HepG2 (cell line): ENCODE measurements at regions not wholly inside any gene's neighbourhood (a gene's known extent, or its start where the extent isn't known, plus 50 kb on each side); places are given as distances from the start of the nearest gene placed in this dataset.

Source experiments
- ATAC-seq: fragments of 200-7000 bp; cut with Tn5 transposase; 3 replicates; pipeline ENCODE4 v1.9.1; 2020; ENCODE audit warnings: mild to moderate bottlenecking, moderate library complexity
- BruUV-seq: library from RNA; stranded (reverse); fragments of 400-500 nt; replicated peaks from 2 replicates; lab custom pipeline; 2021; lab: Mats Ljungman, UMichigan
- CTCF ChIA-PET: fragments of 300-600 bp; formaldehyde crosslinking; extraction: SDS; loops from one replicate; lab custom pipeline; 2021; ENCODE audit warnings: low total read pairs, inconsistent platforms, low intra/inter-chr PET ratio; lab: Yijun Ruan, JAX
- POLR2A ChIA-PET: fragments of 350-600 bp; sonication (Branson Sonifier 250); formaldehyde crosslinking; loops from one replicate; lab custom pipeline; 2020; ENCODE audit warnings: antibody characterized with exemption, inconsistent platforms; lab: Yijun Ruan, JAX
- DNase-seq: peaks from one replicate; pipeline ENCODE4 v3.0.0-alpha.2; 2015; ENCODE audit warnings: low spot score
- FAIRE-seq: peaks from 3 replicates; lab custom pipeline; 2011; peaks lifted over from hg19 to GRCh38; lab: Jason Lieb, UNC
- H2AFZ ChIP-seq: one replicate; pipeline ENCODE4 v1.6.1; 2011; ENCODE audit warnings: low read length, inconsistent platforms
- H3K27ac ChIP-seq: fragments of 300-600 bp; 3 replicates; pipeline ENCODE4 v1.8.0; 2011; ENCODE audit warnings: mixed run types, mild to moderate bottlenecking, mixed read lengths, low read length, inconsistent platforms; ENCODE audit not compliant: insufficient read depth; ENCODE audit errors: extremely low read length
- H3K27me3 ChIP-seq, 2 experiments: fragments of 200-600 bp in 1 of 2; 2 replicates in 1 of 2; 3 replicates in 1 of 2; pipeline versions ENCODE4 v1.6.0 to v1.8.0; 2011; ENCODE audit warnings: low read length in 2 of 2, mild to moderate bottlenecking in 2 of 2, moderate library complexity in 2 of 2, inconsistent platforms in 1 of 2; ENCODE audit not compliant: insufficient read depth in 2 of 2, control insufficient read depth in 1 of 2
- H3K36me3 ChIP-seq, 2 experiments: fragments of 200-600 bp in 1 of 2; replicated peaks in 1 of 2; 2 replicates in 1 of 2; 3 replicates in 1 of 2; pipeline versions ENCODE4 v1.5.1 to v1.8.0; 2011; ENCODE audit warnings: low read length in 2 of 2, inconsistent platforms in 1 of 2; ENCODE audit not compliant: insufficient read depth in 2 of 2, control insufficient read depth in 1 of 2
- H3K4me1 ChIP-seq: 2 replicates; pipeline ENCODE4 v1.5.1; 2012; ENCODE audit warnings: low read length, inconsistent platforms; ENCODE audit not compliant: insufficient read depth
- H3K4me2 ChIP-seq: 2 replicates; pipeline ENCODE4 v1.6.0; 2011; ENCODE audit warnings: low read depth, low read length, inconsistent platforms
- H3K4me3 ChIP-seq, 3 experiments: fragments of 200-600 bp in 1 of 3; sonication (generic), shearing (Covaris generic) in 1 of 3; replicated peaks in 1 of 3; 2 replicates each; pipeline ENCODE4 v1.5.1; 2011 to 2016; ENCODE audit warnings: low read length in 3 of 3, inconsistent platforms in 2 of 3, low read depth in 2 of 3, mild to moderate bottlenecking in 2 of 3, control low read depth in 1 of 3, mixed read lengths in 1 of 3; ENCODE audit not compliant: insufficient read depth in 1 of 3
- H3K79me2 ChIP-seq: one replicate; pipeline ENCODE4 v1.6.1; 2011; ENCODE audit warnings: low read length, inconsistent platforms; ENCODE audit not compliant: insufficient read depth
- H3K9ac ChIP-seq: 2 replicates; pipeline ENCODE4 v1.6.0; 2011; ENCODE audit warnings: mild to moderate bottlenecking, low read depth, low read length, inconsistent platforms; ENCODE audit not compliant: insufficient read depth
- H3K9me3 ChIP-seq: 2 replicates; pipeline ENCODE4 v1.5.1; 2012; ENCODE audit warnings: mild to moderate bottlenecking, low read length
- H4K20me1 ChIP-seq: 2 replicates; pipeline ENCODE4 v1.6.0; 2011; ENCODE audit warnings: inconsistent platforms, mild to moderate bottlenecking, low read length, moderate library complexity; ENCODE audit not compliant: insufficient read depth
- GABPB1 ChIP-seq: IDR thresholded peaks from 2 replicates; pipeline ENCODE4 v1.6.1; 2016; ENCODE audit warnings: mild to moderate bottlenecking, missing genetic modification reagents, moderate library complexity, missing compliant biosample characterization
- NCOR1 ChIP-seq: fragments of 200-600 bp; sonication (generic); IDR thresholded peaks from 2 replicates; pipeline ENCODE4 v1.7.0; 2017; ENCODE audit warnings: antibody characterized with exemption, low read length, borderline replicate concordance
- RAD21 ChIP-seq: fragments of 450-650 bp; formaldehyde crosslinking; IDR thresholded peaks from 2 replicates; pipeline ENCODE4 v1.5.0; 2020; ENCODE audit warnings: mild to moderate bottlenecking
- STAG1 ChIP-seq: sonication (generic); formaldehyde crosslinking; IDR thresholded peaks from 2 replicates; pipeline ENCODE4 v1.4.0; 2020; ENCODE audit warnings: missing genetic modification reagents
- ZBTB33 ChIP-seq: sonication (generic); formaldehyde crosslinking; IDR thresholded peaks from 2 replicates; pipeline ENCODE4 v1.4.0; 2020; ENCODE audit warnings: missing genetic modification reagents
- ZFP91 ChIP-seq: sonication (generic); formaldehyde crosslinking; IDR thresholded peaks from 2 replicates; pipeline ENCODE4 v1.9.0; 2022; ENCODE audit warnings: missing genetic modification reagents, mild to moderate bottlenecking, borderline replicate concordance
- ZNF891 ChIP-seq: sonication (generic); formaldehyde crosslinking; IDR thresholded peaks from 2 replicates; pipeline ENCODE4 v1.5.0; 2020; ENCODE audit warnings: mild to moderate bottlenecking, missing genetic modification reagents
- WGBS: methylation state at CpG from one replicate; pipeline ENCODE4 v1.1.6; 2017; ENCODE audit warnings: low lambda C conversion rate; 5-methylcytosine and 5-hydroxymethylcytosine counted together
- in situ Hi-C: cut with HindIII; loops from 2 replicates; pipeline ENCODE4 v1.10.0; 2017; ENCODE audit warnings: low pct_unique_long_range_greater_than_20kb; ENCODE audit not compliant: extremely low pct_ligation_motif_present
- intact Hi-C: fragments of 100-400 bp; cut with micrococcal nuclease; formaldehyde crosslinking; loops from one replicate; pipeline ENCODE4 v1.10.0; 2022; ENCODE audit not compliant: unreplicated experiment
- TF ChIP-seq, protein P1 (sequence below): sonication (generic); formaldehyde crosslinking; IDR thresholded peaks from 2 replicates; pipeline ENCODE4 v1.4.0; 2020; ENCODE audit warnings: missing genetic modification reagents
- TF ChIP-seq, protein P2 (sequence below): sonication (generic); formaldehyde crosslinking; IDR thresholded peaks from 2 replicates; pipeline ENCODE4 v1.4.0; 2020; ENCODE audit warnings: missing genetic modification reagents
- TF ChIP-seq, protein P3 (sequence below): sonication (generic); formaldehyde crosslinking; IDR thresholded peaks from 2 replicates; pipeline ENCODE4 v1.5.0; 2020; ENCODE audit warnings: mild to moderate bottlenecking, missing genetic modification reagents, moderate library complexity

DNA sequence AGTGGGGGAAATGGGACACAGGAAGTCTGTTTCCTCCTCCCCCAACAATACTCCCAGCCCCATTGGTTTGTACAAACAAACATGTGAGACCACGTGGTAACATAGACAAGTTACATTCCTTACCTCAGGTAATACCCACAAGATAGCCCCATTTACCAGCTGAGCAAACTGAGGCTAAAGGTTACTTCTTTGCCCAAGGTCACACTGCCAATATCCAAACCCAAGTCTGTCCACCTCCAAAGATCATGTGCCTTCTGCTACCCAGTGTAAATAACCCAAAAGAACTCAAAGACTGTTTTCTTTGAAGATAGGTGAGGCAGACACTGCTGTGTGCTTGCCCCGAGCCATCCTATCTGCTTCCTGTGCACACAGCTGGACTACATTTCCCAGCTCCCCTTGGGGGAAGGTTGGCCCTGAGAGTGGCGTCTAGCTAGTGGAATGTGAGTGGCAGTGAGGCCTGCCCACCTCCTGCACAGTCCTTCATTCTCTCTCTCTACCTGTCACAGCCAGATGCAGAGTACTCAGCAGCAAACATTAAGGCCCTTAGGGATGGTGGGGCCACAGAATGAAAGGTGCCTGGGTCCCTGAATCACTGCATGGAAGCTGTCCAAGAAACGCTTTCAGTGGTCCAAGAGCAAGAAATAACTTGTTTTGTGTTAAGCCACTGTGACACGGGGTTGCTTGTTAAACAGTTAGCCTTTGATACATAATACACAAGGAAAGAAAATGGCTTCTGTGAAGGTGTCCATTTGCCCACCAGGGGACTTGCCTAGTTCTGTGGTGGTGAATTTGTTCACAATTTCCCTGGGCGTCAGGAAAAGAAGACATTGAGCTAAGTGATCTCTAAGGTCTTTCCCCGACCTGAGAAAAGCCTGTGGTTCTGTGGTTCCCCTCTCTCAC lies 257.7 kb upstream of the NFE2L3 start (continued):
- TF ChIP-seq, protein P1, sequence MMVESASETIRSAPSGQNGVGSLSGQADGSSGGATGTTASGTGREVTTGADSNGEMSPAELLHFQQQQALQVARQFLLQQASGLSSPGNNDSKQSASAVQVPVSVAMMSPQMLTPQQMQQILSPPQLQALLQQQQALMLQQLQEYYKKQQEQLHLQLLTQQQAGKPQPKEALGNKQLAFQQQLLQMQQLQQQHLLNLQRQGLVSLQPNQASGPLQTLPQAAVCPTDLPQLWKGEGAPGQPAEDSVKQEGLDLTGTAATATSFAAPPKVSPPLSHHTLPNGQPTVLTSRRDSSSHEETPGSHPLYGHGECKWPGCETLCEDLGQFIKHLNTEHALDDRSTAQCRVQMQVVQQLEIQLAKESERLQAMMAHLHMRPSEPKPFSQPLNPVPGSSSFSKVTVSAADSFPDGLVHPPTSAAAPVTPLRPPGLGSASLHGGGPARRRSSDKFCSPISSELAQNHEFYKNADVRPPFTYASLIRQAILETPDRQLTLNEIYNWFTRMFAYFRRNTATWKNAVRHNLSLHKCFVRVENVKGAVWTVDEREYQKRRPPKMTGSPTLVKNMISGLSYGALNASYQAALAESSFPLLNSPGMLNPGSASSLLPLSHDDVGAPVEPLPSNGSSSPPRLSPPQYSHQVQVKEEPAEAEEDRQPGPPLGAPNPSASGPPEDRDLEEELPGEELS = no peak
- no peak for TF ChIP-seq ZNF891 (CRISPR knock-in tag)
- TF ChIP-seq, protein P2, sequence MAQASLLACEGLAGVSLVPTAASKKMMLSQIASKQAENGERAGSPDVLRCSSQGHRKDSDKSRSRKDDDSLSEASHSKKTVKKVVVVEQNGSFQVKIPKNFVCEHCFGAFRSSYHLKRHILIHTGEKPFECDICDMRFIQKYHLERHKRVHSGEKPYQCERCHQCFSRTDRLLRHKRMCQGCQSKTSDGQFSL = no peak

- POLR2A ChIA-PET = no interaction called here
- Histone ChIP-seq H3K36me3 (no peaks in the 10 kb centered on the region), H3K27ac (no peak overlapping the region), H3K4me1 (peaks cover 21% of the 10 kb centered on the region), H3K4me2 (peak overlapping the region; percentile 66), H3K9me3 (no peaks in the 10 kb centered on the region), H3K4me3 (no peak overlapping the region; a peak in 1 of 6 replicates), H2AFZ (no peak overlapping the region), H3K9ac (no peak overlapping the region), H4K20me1 (no peaks in the 10 kb centered on the region), H3K27me3 (peaks cover 0 to under 1% of the 10 kb centered on the region in 2 experiments; a peak in 1 of 5 replicates), H3K79me2 (no peaks in the 10 kb centered on the region)
- FAIRE-seq (no peak), DNase-seq (no peak), ATAC-seq (peak; percentile 76)
- 54% methylated on average over 16 of the region's 30 CpGs for WGBS
- intact Hi-C loops = loop anchor here (5.0 kb wide), 1 partner anchor 302 kb away; no protein-coding TSS in a partner anchor
- BruUV-seq = no TSS peak
- in situ Hi-C loops = loop anchor here (5.0 to 25.0 kb wide), 4 partner anchors 172 to 770 kb away; partner anchors contain the start of gene SNX10
- CTCF ChIA-PET = interaction anchor here (1.6 to 2.7 kb wide), 2 partner anchors 166 to 470 kb away, joined by 3 to 54 read pairs; no protein-coding TSS in a partner anchor
- TF ChIP-seq STAG1 (CRISPR knock-in tag) (0 out of 2 replicates have a peak, but pooled peaks have one; percentile 13), ZBTB33 (CRISPR knock-in tag) (0 out of 2 replicates have a peak, but pooled peaks have one; percentile 13), RAD21 (0 out of 2 replicates have a peak, but pooled peaks have one; percentile 10), ZFP91 (peak; percentile 7; the same call in 1 of the 2 replicates), NCOR1 (no peak), GABPB1 (CRISPR knock-in tag) (peak; percentile 68; the same call in 1 of the 2 replicates)
- TF ChIP-seq, protein P3, sequence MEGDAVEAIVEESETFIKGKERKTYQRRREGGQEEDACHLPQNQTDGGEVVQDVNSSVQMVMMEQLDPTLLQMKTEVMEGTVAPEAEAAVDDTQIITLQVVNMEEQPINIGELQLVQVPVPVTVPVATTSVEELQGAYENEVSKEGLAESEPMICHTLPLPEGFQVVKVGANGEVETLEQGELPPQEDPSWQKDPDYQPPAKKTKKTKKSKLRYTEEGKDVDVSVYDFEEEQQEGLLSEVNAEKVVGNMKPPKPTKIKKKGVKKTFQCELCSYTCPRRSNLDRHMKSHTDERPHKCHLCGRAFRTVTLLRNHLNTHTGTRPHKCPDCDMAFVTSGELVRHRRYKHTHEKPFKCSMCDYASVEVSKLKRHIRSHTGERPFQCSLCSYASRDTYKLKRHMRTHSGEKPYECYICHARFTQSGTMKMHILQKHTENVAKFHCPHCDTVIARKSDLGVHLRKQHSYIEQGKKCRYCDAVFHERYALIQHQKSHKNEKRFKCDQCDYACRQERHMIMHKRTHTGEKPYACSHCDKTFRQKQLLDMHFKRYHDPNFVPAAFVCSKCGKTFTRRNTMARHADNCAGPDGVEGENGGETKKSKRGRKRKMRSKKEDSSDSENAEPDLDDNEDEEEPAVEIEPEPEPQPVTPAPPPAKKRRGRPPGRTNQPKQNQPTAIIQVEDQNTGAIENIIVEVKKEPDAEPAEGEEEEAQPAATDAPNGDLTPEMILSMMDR (CRISPR knock-in tag) = peak; percentile 60
Measured at GRCh38 chr7:25894902-25895791, 256.9 kb upstream of the NFE2L3 start.
